A549 (cell line): ENCODE measurements at regions not wholly inside any gene's neighbourhood (a gene's known extent, or its start where the extent isn't known, plus 50 kb on each side); places are given as distances from the start of the nearest gene placed in this dataset.
"Not testable (repeated sequence)": the region's sequence is repeated elsewhere in the genome, so short reads cannot be mapped to it uniquely, and the experiment has no call there.

Experiments used
- ATAC-seq, 2 experiments: fragments of 200-7000 bp in 1 of 2; fragments of >200 bp in 1 of 2; cut with Nextera tagmentation in 1 of 2; cut with Tn5 transposase in 1 of 2; 3 replicates each; pipeline versions ENCODE4 v1.8.0 to v1.9.1; 2018 to 2020; ENCODE audit warnings: mild to moderate bottlenecking in 1 of 2, moderate library complexity in 1 of 2
- CTCF ChIA-PET: fragments of 300-600 bp; sonication (Branson Sonifier 250); formaldehyde crosslinking; extraction: SDS; loops from one replicate; lab custom pipeline; 2021; ENCODE audit warnings: antibody characterized with exemption, inconsistent platforms; lab: Yijun Ruan, JAX
- POLR2A ChIA-PET: fragments of 350-600 bp; formaldehyde crosslinking; extraction: SDS; loops from one replicate; lab custom pipeline; 2021; ENCODE audit warnings: antibody characterized with exemption, inconsistent platforms; lab: Yijun Ruan, JAX
- DNase-seq, 2 experiments: peaks; one replicate each; pipeline versions ENCODE4 v3.0.0 to v3.0.0-alpha.2; 2011 to 2016; ENCODE audit warnings: low read depth in 1 of 2, low spot score in 1 of 2
- FAIRE-seq: peaks from 2 replicates; lab custom pipeline; 2011; peaks lifted over from hg19 to GRCh38; lab: Jason Lieb, UNC
- H3K27ac ChIP-seq, 2 experiments: fragments of >200 bp; sonication (Bioruptor Twin); formaldehyde crosslinking; 3 replicates each; pipeline ENCODE4 v1.5.1; 2016 to 2017
- H3K4me1 ChIP-seq: fragments of >200 bp; sonication (Bioruptor Twin); formaldehyde crosslinking; 3 replicates; pipeline ENCODE4 v1.6.1; 2016
- H3K4me2 ChIP-seq: fragments of >200 bp; sonication (Bioruptor Twin); formaldehyde crosslinking; 3 replicates; pipeline ENCODE4 v1.6.1; 2016
- H3K4me3 ChIP-seq: fragments of >200 bp; sonication (Bioruptor Twin); formaldehyde crosslinking; 3 replicates; pipeline ENCODE4 v1.5.1; 2016
- H3K9me3 ChIP-seq: fragments of >200 bp; sonication (Bioruptor Twin); formaldehyde crosslinking; 3 replicates; pipeline ENCODE4 v1.6.1; 2016
- CHD4 ChIP-seq: fragments of 200-600 bp; sonication (generic); IDR thresholded peaks from 2 replicates; pipeline ENCODE4 v1.6.1; 2016; ENCODE audit warnings: antibody characterized with exemption, mild to moderate bottlenecking, borderline replicate concordance
- EHF ChIP-seq: fragments of 250-450 bp; sonication (Bioruptor Pico); IDR thresholded peaks from 2 replicates; pipeline ENCODE4 v1.5.0; 2020; ENCODE audit warnings: mild to moderate bottlenecking
- EP300 ChIP-seq, 2 experiments: fragments of >200 bp; sonication (Bioruptor Twin); formaldehyde crosslinking; IDR thresholded peaks; 2 replicates in 1 of 2; 3 replicates in 1 of 2; pipeline ENCODE4 v1.6.1; 2016 to 2017
- FOSL2 ChIP-seq, 2 experiments: fragments of 450-650 bp in 1 of 2; fragments of >200 bp in 1 of 2; sonication (Bioruptor Twin) in 1 of 2; formaldehyde crosslinking; IDR thresholded peaks; 2 replicates each; pipeline versions ENCODE4 v1.5.0 to v1.6.1; 2016 to 2020; ENCODE audit warnings: mild to moderate bottlenecking in 1 of 2, moderate library complexity in 1 of 2
- FOXS1 ChIP-seq: fragments of 250-450 bp; sonication (Bioruptor Pico); IDR thresholded peaks from 2 replicates; pipeline ENCODE4 v1.5.0; 2020; ENCODE audit warnings: mild to moderate bottlenecking, moderate library complexity
- GATA3 ChIP-seq: IDR thresholded peaks from 2 replicates; pipeline ENCODE4 v1.6.1; 2012; ENCODE audit warnings: borderline replicate concordance
- HEYL ChIP-seq: fragments of 250-450 bp; sonication (Bioruptor Pico); IDR thresholded peaks from 2 replicates; pipeline ENCODE4 v1.8.0; 2021; ENCODE audit warnings: mild to moderate bottlenecking, moderate library complexity
- KDM1A ChIP-seq: fragments of 200-600 bp; sonication (generic); IDR thresholded peaks from 2 replicates; pipeline ENCODE4 v1.6.1; 2016; ENCODE audit warnings: low read depth, mild to moderate bottlenecking
- MAZ ChIP-seq: fragments of 150-350 bp; IDR thresholded peaks from 2 replicates; pipeline ENCODE4 v1.6.1; 2014; ENCODE audit warnings: antibody characterized with exemption, low read depth, low read length, borderline replicate concordance
- NR3C1 ChIP-seq: fragments of >200 bp; sonication (Bioruptor Twin); formaldehyde crosslinking; IDR thresholded peaks from 3 replicates; pipeline ENCODE4 v1.6.1; 2017
- POLR2A ChIP-seq: IDR thresholded peaks from 2 replicates; pipeline ENCODE4 v1.6.1; 2012; ENCODE audit warnings: mild to moderate bottlenecking, low read length
- POLR2AphosphoS2 ChIP-seq: conservative IDR thresholded peaks from 2 replicates; pipeline ENCODE4 v1.6.1; 2012; ENCODE audit warnings: low read length, improper control_type of control experiment, inconsistent platforms
- SREBF2 ChIP-seq: fragments of 450-650 bp; IDR thresholded peaks from 2 replicates; pipeline ENCODE4 v1.6.1; 2014; ENCODE audit warnings: mild to moderate bottlenecking, moderate library complexity
- TFCP2L1 ChIP-seq: fragments of 250-450 bp; sonication (Bioruptor Pico); IDR thresholded peaks from 2 replicates; pipeline ENCODE4 v1.5.0; 2021; ENCODE audit warnings: mild to moderate bottlenecking
- WGBS: methylation state at CpG from one replicate; pipeline ENCODE4 v1.1.6; 2017; ENCODE audit errors: missing lambda C conversion rate; 5-methylcytosine and 5-hydroxymethylcytosine counted together
- TF ChIP-seq, protein P1 (sequence below): fragments of 250-450 bp; sonication (Bioruptor Pico); IDR thresholded peaks from 2 replicates; pipeline ENCODE4 v1.5.0; 2021; ENCODE audit warnings: mild to moderate bottlenecking, moderate library complexity, borderline replicate concordance

DNA sequence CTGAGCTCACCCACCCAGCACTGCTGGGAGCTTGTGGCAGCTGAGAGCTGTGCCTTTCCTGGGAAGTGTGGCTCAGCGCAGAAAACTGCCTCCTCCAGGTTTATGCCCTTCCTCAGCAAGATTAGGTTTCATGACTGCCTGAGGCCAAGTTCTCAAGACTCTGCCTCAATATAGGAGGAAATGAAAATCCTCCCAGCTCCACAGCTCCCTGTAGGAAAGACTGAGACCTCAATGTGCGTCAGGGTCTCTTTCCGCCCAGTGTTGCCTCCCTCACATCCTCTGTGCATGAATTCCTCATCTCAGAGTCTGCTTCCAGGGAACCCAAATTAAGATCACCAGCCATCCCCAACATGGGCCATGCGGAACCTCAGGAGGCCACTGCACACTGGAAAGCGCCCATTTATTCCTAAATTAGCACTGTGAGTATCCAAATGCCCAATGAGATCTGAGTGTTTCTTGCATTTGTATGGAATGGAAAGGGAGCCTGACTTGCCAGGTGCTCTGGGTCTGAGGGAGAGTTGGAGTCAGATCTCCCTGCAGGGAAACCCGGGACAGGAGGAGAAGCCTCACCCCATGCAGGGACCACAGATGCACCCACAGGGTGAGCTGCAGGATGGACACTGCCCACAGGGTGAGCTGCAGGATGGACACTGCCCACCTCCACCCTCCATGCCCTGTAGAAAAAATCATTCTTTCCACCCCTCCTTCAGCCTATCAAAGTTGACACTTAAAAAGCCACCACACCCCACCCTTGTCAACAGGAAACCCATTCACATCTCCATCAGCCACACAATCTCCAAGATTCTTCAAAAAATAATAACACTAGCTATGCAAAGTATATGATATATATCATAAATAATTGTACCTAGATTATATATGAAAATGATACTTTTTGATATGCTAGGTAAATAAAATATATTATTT, 97.4 kb upstream of the IGLL5 start (continued):
- TF ChIP-seq, protein P1, sequence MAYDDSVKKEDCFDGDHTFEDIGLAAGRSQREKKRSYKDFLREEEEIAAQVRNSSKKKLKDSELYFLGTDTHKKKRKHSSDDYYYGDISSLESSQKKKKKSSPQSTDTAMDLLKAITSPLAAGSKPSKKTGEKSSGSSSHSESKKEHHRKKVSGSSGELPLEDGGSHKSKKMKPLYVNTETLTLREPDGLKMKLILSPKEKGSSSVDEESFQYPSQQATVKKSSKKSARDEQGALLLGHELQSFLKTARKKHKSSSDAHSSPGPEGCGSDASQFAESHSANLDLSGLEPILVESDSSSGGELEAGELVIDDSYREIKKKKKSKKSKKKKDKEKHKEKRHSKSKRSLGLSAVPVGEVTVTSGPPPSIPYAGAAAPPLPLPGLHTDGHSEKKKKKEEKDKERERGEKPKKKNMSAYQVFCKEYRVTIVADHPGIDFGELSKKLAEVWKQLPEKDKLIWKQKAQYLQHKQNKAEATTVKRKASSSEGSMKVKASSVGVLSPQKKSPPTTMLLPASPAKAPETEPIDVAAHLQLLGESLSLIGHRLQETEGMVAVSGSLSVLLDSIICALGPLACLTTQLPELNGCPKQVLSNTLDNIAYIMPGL (CRISPR knock-in tag): no peak
- TF ChIP-seq EP300 (IDR thresholded peaks at IDR 0.05): no peak

DNA sequence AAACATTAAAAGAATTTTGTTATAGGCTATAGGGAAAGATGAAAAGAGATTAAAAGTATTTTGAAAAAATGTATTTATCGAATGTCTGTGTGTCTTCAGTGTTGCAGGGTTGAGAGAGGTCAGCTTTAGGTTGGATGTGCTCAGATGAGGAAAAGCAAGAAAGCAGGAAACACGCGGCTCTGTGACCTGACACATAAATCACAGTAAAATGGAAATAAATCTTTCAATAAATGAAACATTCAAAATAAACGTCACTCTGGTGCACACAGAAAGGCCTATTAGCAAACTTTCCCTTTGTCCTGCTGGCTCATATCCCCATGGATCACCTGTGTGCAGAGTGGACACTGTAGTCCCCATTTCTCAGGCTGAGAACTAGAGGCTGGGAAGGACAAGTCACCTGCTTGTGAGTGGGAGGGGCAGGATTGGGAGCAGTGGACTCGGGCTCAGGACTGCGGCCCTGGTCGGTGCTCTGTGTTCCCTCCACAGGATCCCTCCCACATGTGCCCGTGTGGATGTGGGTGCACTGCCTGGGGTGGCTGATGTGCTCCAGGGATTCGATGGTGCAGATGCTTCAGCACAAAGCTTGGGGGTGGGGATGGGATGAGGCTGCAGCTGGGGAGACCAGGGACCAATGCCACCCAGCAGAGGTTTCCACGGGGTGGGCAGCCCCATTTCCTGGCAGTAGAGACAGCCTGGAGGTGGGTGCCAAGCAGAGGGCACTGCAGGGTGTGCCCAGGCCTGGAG, 96.0 kb upstream of the IGLL5 start:
- Histone ChIP-seq H3K4me1 (no peaks in the 10 kb centered on the region), H3K4me3 (no peak overlapping the region), H3K4me2 (no peak overlapping the region), H3K9me3 (no peaks in the 10 kb centered on the region), H3K27ac (no peak overlapping the region)
- ATAC-seq (no peak), FAIRE-seq (no peak), DNase-seq (no peak)
- ChIA-PET POLR2A (no interaction called here), CTCF (interaction anchor here (1.0 to 6.3 kb wide), 3 partner anchors 19 to 165 kb away, joined by 4 to 64 read pairs (median 4); no protein-coding TSS in a partner anchor)
- WGBS: 35% methylated on average over 7 of the region's 10 CpGs
- TF ChIP-seq FOSL2 (IDR thresholded peaks at IDR 0.05) (no peak), FOSL2 (CRISPR knock-in tag; IDR thresholded peaks at IDR 0.05) (no peak), POLR2A (no peak), NR3C1 (no peak), KDM1A (no peak), HEYL (CRISPR knock-in tag) (no peak)

DNA sequence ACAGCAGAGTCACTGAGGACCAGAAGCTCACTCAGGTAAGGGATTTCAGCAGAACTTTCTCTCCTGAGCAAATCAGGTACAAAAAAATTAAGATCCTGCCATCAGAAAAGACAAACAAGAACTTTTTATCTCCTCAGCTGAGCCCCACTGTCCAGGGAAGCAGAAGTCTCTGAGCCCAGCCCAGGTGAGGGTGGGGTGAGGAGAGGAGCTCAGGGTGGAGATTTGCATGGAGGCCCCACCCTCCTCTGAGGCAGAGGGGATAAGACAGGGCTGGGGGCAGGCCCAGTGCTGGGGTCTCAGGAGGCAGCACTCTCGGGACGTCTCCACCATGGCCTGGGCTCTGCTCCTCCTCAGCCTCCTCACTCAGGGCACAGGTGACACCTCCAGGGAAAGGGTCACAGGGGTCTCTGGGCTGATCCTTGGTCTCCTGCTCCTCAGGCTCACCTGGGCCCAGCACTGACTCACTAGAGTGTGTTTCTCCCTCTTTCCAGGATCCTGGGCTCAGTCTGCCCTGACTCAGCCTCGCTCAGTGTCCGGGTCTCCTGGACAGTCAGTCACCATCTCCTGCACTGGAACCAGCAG, 95.3 kb upstream of the IGLL5 start:
- POLR2A ChIA-PET, DNase-seq, ATAC-seq: not testable (repeated sequence)

DNA sequence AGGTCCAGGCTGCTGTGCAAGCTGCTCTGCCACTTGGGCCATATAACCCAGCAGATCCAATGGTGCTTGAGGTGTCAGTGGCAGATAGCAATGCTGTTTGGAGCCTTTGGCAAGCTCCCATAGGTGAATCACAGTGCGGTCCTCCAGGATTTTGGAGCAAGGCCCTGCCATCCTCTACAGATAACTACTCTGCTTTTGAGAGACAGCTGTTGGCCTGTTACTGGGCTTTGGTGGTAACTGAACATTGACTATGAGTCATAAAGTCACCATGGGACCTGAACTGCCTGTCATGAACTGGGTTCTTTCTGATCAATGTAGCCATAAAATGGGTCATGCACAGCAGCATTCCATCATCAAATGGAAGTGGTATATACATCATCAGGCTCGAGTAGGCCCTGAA, 92.0 kb upstream of the IGLL5 start:
- POLR2A ChIA-PET, DNase-seq, H3K4me2 ChIP-seq, H3K4me1 ChIP-seq, H3K27ac ChIP-seq, H3K9me3 ChIP-seq, CTCF ChIA-PET, H3K4me3 ChIP-seq, ATAC-seq, FAIRE-seq: not testable (repeated sequence)
- WGBS: 50% methylated on average over 2 of the region's 2 CpGs

More for the DNA sequence above, 95.3 kb upstream of the IGLL5 start:
- H3K4me3 ChIP-seq, H3K4me2 ChIP-seq, H3K27ac ChIP-seq, H3K4me1 ChIP-seq, H3K9me3 ChIP-seq, FAIRE-seq: not testable (repeated sequence)
- CTCF ChIA-PET: interaction anchor here (1.0 to 1.2 kb wide), 2 partner anchors 18 to 22 kb away, joined by 4 read pairs; no protein-coding TSS in a partner anchor
- WGBS: 85% methylated on average over 4 of the region's 4 CpGs

DNA sequence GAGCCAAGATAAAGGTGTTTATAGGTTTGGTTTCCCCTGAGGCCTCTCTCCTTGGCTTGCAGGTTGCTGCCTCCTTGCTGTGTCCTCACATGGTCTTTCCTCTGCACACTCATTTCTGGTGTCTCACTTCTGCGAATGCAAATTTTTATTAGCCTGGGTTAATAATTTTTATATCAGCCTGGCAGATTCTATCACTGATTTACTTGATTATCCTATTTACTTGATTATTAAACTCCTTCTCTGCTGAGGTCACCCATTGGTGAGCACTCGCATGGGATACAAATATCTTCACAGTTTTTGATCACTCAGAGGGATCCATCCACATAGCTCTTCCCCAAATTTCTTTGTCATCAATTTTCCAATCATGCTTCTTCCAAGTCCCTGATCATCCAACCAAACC, 90.9 kb upstream of the IGLL5 start:
- no peak overlapping the region for H3K4me3 ChIP-seq
- no peak for TF ChIP-seq HEYL (CRISPR knock-in tag)
- no peak for TF ChIP-seq MAZ
- no peak for TF ChIP-seq GATA3
- no peak for TF ChIP-seq KDM1A
- no peak for TF ChIP-seq TFCP2L1 (CRISPR knock-in tag)
- no peak for TF ChIP-seq FOSL2 (IDR thresholded peaks at IDR 0.05)
- TF ChIP-seq FOSL2 (CRISPR knock-in tag; IDR thresholded peaks at IDR 0.05): no peak
- no peak for TF ChIP-seq EHF (CRISPR knock-in tag)
- TF ChIP-seq NR3C1: no peak
- TF ChIP-seq CHD4: no peak
- TF ChIP-seq SREBF2: no peak
- no peak for TF ChIP-seq FOXS1 (CRISPR knock-in tag)
- no peak for TF ChIP-seq POLR2AphosphoS2
- TF ChIP-seq POLR2A: no peak
- TF ChIP-seq, all 56 proteins: peak for 0
- FAIRE-seq: no peak
- Histone ChIP-seq H3K4me2 (no peak overlapping the region), H3K27ac (no peak overlapping the region), H3K9me3 (no peaks in the 10 kb centered on the region), H3K4me1 (no peaks in the 10 kb centered on the region)
- no peak for DNase-seq
- CTCF ChIA-PET: no interaction called here
- WGBS: 32% methylated on average over 2 of the region's 2 CpGs
- POLR2A ChIA-PET: no interaction called here
- no peak for ATAC-seq
